Ascending aorta (tissue), 2 donors: ENCODE measurements at regions not wholly inside any gene's neighbourhood (a gene's known extent, or its start where the extent isn't known, plus 50 kb on each side); places are given as distances from the start of the nearest gene placed in this dataset.

Experiments used
- DNase-seq, 2 donors: peaks; one replicate each; pipeline ENCODE4 v3.0.0-alpha.2; 2019; ENCODE audit warnings: low spot score in 2 of 2
- H3K27ac ChIP-seq, 2 donors: fragments of 200-600 bp; sonication (generic); one replicate each; pipeline ENCODE4 v1.5.1; 2016 to 2017; ENCODE audit warnings: mild to moderate bottlenecking in 1 of 2
- H3K27me3 ChIP-seq: fragments of 200-600 bp; sonication (generic); one replicate; pipeline ENCODE4 v1.5.1; 2017
- H3K36me3 ChIP-seq, 2 donors: fragments of 200-600 bp; sonication (generic); one replicate each; pipeline ENCODE4 v1.5.1; 2016
- H3K4me1 ChIP-seq, 2 donors: fragments of 200-600 bp; sonication (generic); one replicate each; pipeline ENCODE4 v1.5.1; 2016 to 2017; ENCODE audit warnings: mild to moderate bottlenecking in 1 of 2
- H3K4me3 ChIP-seq, 2 donors: fragments of 200-600 bp; sonication (generic); one replicate each; pipeline ENCODE4 v1.5.1; 2016 to 2017; ENCODE audit warnings: mild to moderate bottlenecking in 1 of 2
- H3K9me3 ChIP-seq, 2 donors: fragments of 200-600 bp; sonication (generic); one replicate each; pipeline ENCODE4 v1.5.1; 2016
- intact Hi-C: fragments of 100-400 bp; cut with DNase I; formaldehyde crosslinking; loops from one replicate; pipeline ENCODE4 v1.15.1; 2023
- TF ChIP-seq, protein P1 (sequence below), 3 experiments: fragments of 200-600 bp in 2 of 3; fragments of 450-650 bp in 1 of 3; sonication (generic) in 2 of 3; IDR thresholded peaks; one replicate each; pipeline ENCODE4 v1.5.1; 2016 to 2019; ENCODE audit warnings: antibody characterized with exemption in 3 of 3, mild to moderate bottlenecking in 1 of 3, moderate library complexity in 1 of 3

DNA sequence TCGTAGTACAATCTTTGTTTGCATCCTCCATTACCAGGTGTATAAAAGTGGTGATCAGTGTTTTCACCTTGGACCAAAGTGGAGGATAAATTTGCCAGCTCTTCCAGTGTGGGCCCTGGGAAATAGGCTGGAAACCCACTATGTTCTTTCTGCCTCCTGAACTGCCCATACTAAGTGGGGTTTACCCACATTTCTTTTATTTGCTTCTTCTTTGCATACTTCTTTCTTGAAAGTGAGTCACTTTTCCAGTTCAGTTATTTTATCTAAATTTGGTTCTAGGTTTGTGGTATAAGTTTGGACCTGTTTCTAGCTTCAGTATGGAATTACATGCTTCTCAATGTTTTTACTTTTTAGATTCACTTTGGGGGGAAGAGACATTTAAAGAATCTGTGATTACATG is 126.2 kb upstream of the ACBD5 start:
- no peak overlapping the region for H3K4me3 ChIP-seq
- intact Hi-C loops, result no loop called here
- no peaks in the 10 kb centered on the region for H3K36me3 ChIP-seq
- TF ChIP-seq, protein P1, sequence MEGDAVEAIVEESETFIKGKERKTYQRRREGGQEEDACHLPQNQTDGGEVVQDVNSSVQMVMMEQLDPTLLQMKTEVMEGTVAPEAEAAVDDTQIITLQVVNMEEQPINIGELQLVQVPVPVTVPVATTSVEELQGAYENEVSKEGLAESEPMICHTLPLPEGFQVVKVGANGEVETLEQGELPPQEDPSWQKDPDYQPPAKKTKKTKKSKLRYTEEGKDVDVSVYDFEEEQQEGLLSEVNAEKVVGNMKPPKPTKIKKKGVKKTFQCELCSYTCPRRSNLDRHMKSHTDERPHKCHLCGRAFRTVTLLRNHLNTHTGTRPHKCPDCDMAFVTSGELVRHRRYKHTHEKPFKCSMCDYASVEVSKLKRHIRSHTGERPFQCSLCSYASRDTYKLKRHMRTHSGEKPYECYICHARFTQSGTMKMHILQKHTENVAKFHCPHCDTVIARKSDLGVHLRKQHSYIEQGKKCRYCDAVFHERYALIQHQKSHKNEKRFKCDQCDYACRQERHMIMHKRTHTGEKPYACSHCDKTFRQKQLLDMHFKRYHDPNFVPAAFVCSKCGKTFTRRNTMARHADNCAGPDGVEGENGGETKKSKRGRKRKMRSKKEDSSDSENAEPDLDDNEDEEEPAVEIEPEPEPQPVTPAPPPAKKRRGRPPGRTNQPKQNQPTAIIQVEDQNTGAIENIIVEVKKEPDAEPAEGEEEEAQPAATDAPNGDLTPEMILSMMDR (IDR thresholded peaks at IDR 0.05), result no peak
- H3K27me3 ChIP-seq, result no peaks in the 10 kb centered on the region
- no peaks in the 10 kb centered on the region for H3K4me1 ChIP-seq
- H3K27ac ChIP-seq, result no peak overlapping the region
- no peaks in the 10 kb centered on the region for H3K9me3 ChIP-seq
- DNase-seq, result no peak

DNA sequence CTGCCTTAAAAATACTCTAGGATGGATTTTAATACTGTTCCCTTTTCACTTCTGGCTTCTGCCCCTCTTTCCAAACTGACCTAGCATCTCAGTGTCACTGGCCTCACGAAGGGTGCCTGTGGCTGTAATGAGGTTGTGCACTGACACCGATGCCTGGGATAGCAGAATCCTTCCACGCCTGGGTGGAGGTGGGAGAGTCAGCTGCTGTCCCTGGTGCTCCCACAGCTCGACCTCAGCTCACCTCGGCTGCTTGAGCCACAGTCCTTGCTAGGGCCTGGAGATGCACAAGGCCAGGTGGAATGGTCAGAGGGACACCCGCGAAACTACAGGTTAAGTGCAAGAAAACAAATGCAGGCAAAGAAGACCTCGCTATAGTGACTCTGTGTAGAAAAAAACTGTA is 123.4 kb upstream of the ACBD5 start:
- Histone ChIP-seq H3K36me3 (no peaks in the 10 kb centered on the region), H3K4me1 (no peaks in the 10 kb centered on the region), H3K27ac (no peak overlapping the region), H3K9me3 (no peaks in the 10 kb centered on the region), H3K4me3 (no peak overlapping the region), H3K27me3 (no peaks in the 10 kb centered on the region)
- no peak for DNase-seq
- intact Hi-C loops, result no loop called here
- TF ChIP-seq, protein P1 (IDR thresholded peaks at IDR 0.05), result no peak

DNA sequence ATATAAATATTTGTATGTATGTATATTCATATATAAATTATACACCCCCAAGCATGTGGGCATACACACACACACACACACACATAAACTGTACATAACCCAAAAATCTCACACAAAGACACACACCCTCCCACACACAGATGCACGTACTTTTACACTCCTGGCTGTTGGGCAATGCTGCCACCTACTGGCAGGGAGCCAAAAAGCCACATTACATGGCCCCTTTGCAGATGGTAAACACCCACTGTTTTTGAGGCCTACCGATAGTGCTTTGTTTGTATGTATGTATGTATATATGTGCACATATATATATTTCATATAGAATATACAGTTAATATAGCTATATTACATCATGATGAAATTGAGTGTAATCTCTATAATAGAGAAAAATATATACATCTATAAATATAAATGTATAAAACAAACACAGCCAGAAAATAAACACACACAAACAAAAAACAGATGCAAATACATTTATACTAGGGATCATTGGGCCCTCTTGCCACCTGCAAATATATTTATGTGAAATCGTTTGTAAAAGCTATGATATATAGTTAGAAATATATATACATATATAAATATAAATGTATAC is 120.1 kb upstream of the ACBD5 start:
- H3K4me3 ChIP-seq, result no peak overlapping the region
- H3K36me3 ChIP-seq, result no peaks in the 10 kb centered on the region
- peak in 1 of 2 donors; percentile 79 for DNase-seq
- TF ChIP-seq, protein P1 (IDR thresholded peaks at IDR 0.05), result peak; percentile 29 to 55 (median 46)
- intact Hi-C loops, result no loop called here
- H3K4me1 ChIP-seq, result no peaks in the 10 kb centered on the region
- no peaks in the 10 kb centered on the region for H3K27me3 ChIP-seq
- H3K27ac ChIP-seq, result no peak overlapping the region
- no peaks in the 10 kb centered on the region for H3K9me3 ChIP-seq

DNA sequence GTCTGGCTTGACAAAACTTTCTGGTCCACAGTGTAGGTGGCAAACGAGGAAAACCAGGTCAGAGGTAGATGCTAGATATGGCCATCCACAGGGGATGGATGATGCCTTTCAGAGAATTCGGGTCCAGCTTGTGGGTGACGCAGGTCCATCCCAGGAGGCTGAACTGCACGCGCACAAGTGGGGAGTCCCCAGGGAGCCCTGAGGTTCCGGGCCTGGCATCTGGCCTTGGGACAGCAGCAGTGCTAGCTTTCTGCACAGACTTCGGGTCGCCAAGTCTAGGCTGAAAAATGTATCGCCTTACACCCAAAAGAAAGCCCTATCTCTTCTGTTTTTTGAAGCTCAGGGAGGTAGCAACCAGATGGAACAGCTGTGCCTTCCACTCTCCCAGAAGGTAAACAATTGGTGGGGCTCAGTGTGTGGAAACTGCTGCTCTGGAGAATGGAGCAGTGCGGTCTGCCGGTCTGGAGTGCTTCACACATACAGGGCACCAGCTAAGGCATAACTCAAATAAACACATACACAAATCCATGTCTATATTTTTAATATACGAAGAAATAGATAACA is 119.3 kb upstream of the ACBD5 start:
- H3K36me3 ChIP-seq, result no peaks in the 10 kb centered on the region
- no peak overlapping the region for H3K27ac ChIP-seq
- no peaks in the 10 kb centered on the region for H3K9me3 ChIP-seq
- intact Hi-C loops, result no loop called here
- H3K4me3 ChIP-seq, result no peak overlapping the region
- no peaks in the 10 kb centered on the region for H3K4me1 ChIP-seq
- no peak for DNase-seq
- no peaks in the 10 kb centered on the region for H3K27me3 ChIP-seq
- TF ChIP-seq, protein P1 (IDR thresholded peaks at IDR 0.05), result no peak

DNA sequence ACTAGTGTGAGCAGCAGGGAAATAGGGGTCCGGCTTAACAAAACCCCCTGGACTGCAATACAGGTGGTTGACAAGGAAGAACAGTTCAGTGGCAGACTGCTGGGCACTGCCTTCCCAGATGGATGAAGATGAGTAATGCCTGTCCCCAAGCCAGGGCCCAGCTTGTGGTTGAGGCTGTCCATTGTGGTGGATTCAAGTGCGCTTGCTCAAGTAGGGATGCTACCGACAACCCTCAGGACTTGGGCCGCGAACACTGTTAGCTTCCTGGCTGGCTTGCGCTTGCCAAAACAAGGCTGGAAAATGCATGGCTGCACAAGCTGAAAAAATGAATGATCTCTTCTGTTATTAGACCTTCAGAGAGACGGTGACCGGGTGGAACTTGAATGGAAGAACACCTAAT is 116.1 kb upstream of the ACBD5 start:
- TF ChIP-seq, protein P1 (IDR thresholded peaks at IDR 0.05), result no peak
- intact Hi-C loops, result no loop called here
- Histone ChIP-seq H3K27me3 (no peaks in the 10 kb centered on the region), H3K9me3 (no peaks in the 10 kb centered on the region), H3K4me1 (peaks cover 0 to 2% of the 10 kb centered on the region in 2 donors), H3K4me3 (no peak overlapping the region), H3K27ac (no peak overlapping the region), H3K36me3 (no peaks in the 10 kb centered on the region)
- DNase-seq, result no peak
